ENCODE measurements at regions not wholly inside any gene's neighbourhood (a gene's known extent, or its start where the extent isn't known, plus 50 kb on each side); places are given as distances from the start of the nearest gene placed in this dataset.

GRCh38 chr6:156319707-156320106 is 457.5 kb upstream of the ARID1B start:
- H3K9me3 ChIP-seq (ENCODE audit: low read depth): no peaks in the 10 kb centered on the region
- H3K27me3 ChIP-seq: no peaks in the 10 kb centered on the region
- Mint-ChIP-seq H3K4me1 (no peaks in the 10 kb centered on the region), H3K27ac (no peak overlapping the region), H3K36me3 (no peaks in the 10 kb centered on the region), H3K27me3 (ENCODE audit: insufficient read depth, low read depth) (peaks cover 2% of the 10 kb centered on the region), H3K9me3 (no peaks in the 10 kb centered on the region), H3K4me3 (no peak overlapping the region)
- H2AFZ ChIP-seq (replicated peaks): no peak overlapping the region
- H3K79me2 ChIP-seq (ENCODE audit: low read depth): no peaks in the 10 kb centered on the region
- no peaks in the 10 kb centered on the region for H3F3A ChIP-seq (ENCODE audit: low read depth)
- no peak overlapping the region for H3K4me2 ChIP-seq
- H3K27ac ChIP-seq: no peak overlapping the region
- no peaks in the 10 kb centered on the region for H3K4me1 ChIP-seq
- H3K36me3 ChIP-seq: no peaks in the 10 kb centered on the region
- H3K9ac ChIP-seq: no peak overlapping the region
- DNase-seq (ENCODE audit: low spot score): no peak
- no peaks in the 10 kb centered on the region for H4K20me1 ChIP-seq (ENCODE audit: low read depth)
- no peak overlapping the region for H3K4me3 ChIP-seq
- no peak for TF ChIP-seq CTCF (IDR thresholded peaks at IDR 0.05)
- TF ChIP-seq EZH2 (IDR thresholded peaks at IDR 0.05): no peak
- TF ChIP-seq EZH2phosphoT487 (IDR thresholded peaks at IDR 0.05): no peak

- no peak overlapping the region for H3K4me3 Mint-ChIP-seq
- H3K9me3 Mint-ChIP-seq: no peaks in the 10 kb centered on the region
- Histone ChIP-seq H4K20me1 (ENCODE audit: low read depth) (no peaks in the 10 kb centered on the region), H3F3A (ENCODE audit: low read depth) (no peaks in the 10 kb centered on the region), H3K36me3 (no peaks in the 10 kb centered on the region), H3K9ac (no peak overlapping the region), H3K9me3 (ENCODE audit: low read depth) (no peaks in the 10 kb centered on the region), H3K4me3 (no peak overlapping the region), H3K27ac (no peak overlapping the region), H3K79me2 (ENCODE audit: low read depth) (no peaks in the 10 kb centered on the region), H3K4me2 (no peak overlapping the region), H2AFZ (replicated peaks) (no peak overlapping the region), H3K27me3 (no peaks in the 10 kb centered on the region), H3K4me1 (no peaks in the 10 kb centered on the region)
- H3K36me3 Mint-ChIP-seq: no peaks in the 10 kb centered on the region
- no peak for DNase-seq (ENCODE audit: low spot score)
- H3K27ac Mint-ChIP-seq: no peak overlapping the region
- no peaks in the 10 kb centered on the region for H3K4me1 Mint-ChIP-seq
- no peak for TF ChIP-seq CTCF (IDR thresholded peaks at IDR 0.05)
- no peak for TF ChIP-seq EZH2phosphoT487 (IDR thresholded peaks at IDR 0.05)
- TF ChIP-seq EZH2 (IDR thresholded peaks at IDR 0.05): no peak
- H3K27me3 Mint-ChIP-seq (ENCODE audit: insufficient read depth, low read depth): peaks cover 2% of the 10 kb centered on the region
Measured at GRCh38 chr6:156316583-156317125, 460.5 kb upstream of the ARID1B start.

GRCh38 chr6:156315146-156315545 is 462.0 kb upstream of the ARID1B start:
- H3K36me3 Mint-ChIP-seq: no peaks in the 10 kb centered on the region
- H3K36me3 ChIP-seq: no peaks in the 10 kb centered on the region
- no peak for DNase-seq (ENCODE audit: low spot score)
- H3K4me3 Mint-ChIP-seq: no peak overlapping the region
- H3K4me3 ChIP-seq: no peak overlapping the region
- peaks cover 2% of the 10 kb centered on the region for H3K27me3 Mint-ChIP-seq (ENCODE audit: insufficient read depth, low read depth)
- no peak overlapping the region for H3K27ac Mint-ChIP-seq
- no peak overlapping the region for H3K9ac ChIP-seq
- H3K9me3 Mint-ChIP-seq: no peaks in the 10 kb centered on the region
- no peaks in the 10 kb centered on the region for H3K9me3 ChIP-seq (ENCODE audit: low read depth)
- H3K4me1 ChIP-seq: no peaks in the 10 kb centered on the region
- H3K4me1 Mint-ChIP-seq: no peaks in the 10 kb centered on the region
- no peaks in the 10 kb centered on the region for H3K27me3 ChIP-seq
- no peaks in the 10 kb centered on the region for H3F3A ChIP-seq (ENCODE audit: low read depth)
- H4K20me1 ChIP-seq (ENCODE audit: low read depth): no peaks in the 10 kb centered on the region
- H3K4me2 ChIP-seq: no peak overlapping the region
- no peak overlapping the region for H2AFZ ChIP-seq (replicated peaks)
- no peaks in the 10 kb centered on the region for H3K79me2 ChIP-seq (ENCODE audit: low read depth)
- no peak overlapping the region for H3K27ac ChIP-seq
- no peak for TF ChIP-seq CTCF (IDR thresholded peaks at IDR 0.05)
- TF ChIP-seq EZH2 (IDR thresholded peaks at IDR 0.05): no peak
- TF ChIP-seq EZH2phosphoT487 (IDR thresholded peaks at IDR 0.05): no peak

All from neural progenitor cell (in vitro differentiated cells).